ENCODE measurements at regions not wholly inside any gene's neighbourhood (a gene's known extent, or its start where the extent isn't known, plus 50 kb on each side); places are given as distances from the start of the nearest gene placed in this dataset.

DNA sequence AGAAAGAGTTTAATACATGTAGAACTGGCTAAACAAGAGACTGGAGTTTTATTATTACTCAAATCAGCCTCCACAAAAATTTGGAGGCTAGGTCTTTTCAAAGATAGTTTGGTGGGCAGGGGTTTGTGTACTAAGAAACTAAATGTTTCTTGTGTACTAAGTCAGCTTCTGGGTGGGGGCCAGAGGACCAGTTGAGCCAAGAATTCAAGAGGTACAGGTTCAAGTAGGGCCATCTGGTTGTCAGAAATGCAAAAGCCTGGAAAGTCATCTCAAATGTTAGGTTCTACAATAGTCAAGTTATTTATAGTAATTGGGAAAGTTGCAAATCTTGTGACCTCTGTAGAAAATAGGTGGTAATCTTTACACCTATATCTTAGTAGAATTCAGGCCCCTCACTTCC, 51.7 kb downstream of the CEP43 start:
- Mint-ChIP-seq H3K27me3 (ENCODE audit: low read depth) (no peaks in the 10 kb centered on the region), H3K36me3 (no peaks in the 10 kb centered on the region), H3K4me3 (no peak overlapping the region), H3K4me1 (peaks cover 3% of the 10 kb centered on the region), H3K9me3 (no peaks in the 10 kb centered on the region), H3K27ac (no peak overlapping the region)
- ATAC-seq (no peak), DNase-seq (ENCODE audit: low spot score) (no peak)
- CTCF ChIA-PET: no interaction called here
- POLR2A ChIA-PET: no interaction called here
- no peak for TF ChIP-seq ZNF317 (CRISPR knock-in tag; IDR thresholded peaks at IDR 0.05; ENCODE audit: borderline replicate concordance, low read depth)
- no peak for TF ChIP-seq SP1 (CRISPR knock-in tag; conservative IDR thresholded peaks at IDR 0.05)
- no peak for TF ChIP-seq TEAD4 (CRISPR knock-in tag; IDR thresholded peaks at IDR 0.05)
- no peak for TF ChIP-seq FOXP1 (CRISPR knock-in tag; IDR thresholded peaks at IDR 0.05; ENCODE audit: borderline replicate concordance)
- no peak for TF ChIP-seq IRF2 (CRISPR knock-in tag; IDR thresholded peaks at IDR 0.05; ENCODE audit: borderline replicate concordance, low read depth)
- TF ChIP-seq, protein P1, sequence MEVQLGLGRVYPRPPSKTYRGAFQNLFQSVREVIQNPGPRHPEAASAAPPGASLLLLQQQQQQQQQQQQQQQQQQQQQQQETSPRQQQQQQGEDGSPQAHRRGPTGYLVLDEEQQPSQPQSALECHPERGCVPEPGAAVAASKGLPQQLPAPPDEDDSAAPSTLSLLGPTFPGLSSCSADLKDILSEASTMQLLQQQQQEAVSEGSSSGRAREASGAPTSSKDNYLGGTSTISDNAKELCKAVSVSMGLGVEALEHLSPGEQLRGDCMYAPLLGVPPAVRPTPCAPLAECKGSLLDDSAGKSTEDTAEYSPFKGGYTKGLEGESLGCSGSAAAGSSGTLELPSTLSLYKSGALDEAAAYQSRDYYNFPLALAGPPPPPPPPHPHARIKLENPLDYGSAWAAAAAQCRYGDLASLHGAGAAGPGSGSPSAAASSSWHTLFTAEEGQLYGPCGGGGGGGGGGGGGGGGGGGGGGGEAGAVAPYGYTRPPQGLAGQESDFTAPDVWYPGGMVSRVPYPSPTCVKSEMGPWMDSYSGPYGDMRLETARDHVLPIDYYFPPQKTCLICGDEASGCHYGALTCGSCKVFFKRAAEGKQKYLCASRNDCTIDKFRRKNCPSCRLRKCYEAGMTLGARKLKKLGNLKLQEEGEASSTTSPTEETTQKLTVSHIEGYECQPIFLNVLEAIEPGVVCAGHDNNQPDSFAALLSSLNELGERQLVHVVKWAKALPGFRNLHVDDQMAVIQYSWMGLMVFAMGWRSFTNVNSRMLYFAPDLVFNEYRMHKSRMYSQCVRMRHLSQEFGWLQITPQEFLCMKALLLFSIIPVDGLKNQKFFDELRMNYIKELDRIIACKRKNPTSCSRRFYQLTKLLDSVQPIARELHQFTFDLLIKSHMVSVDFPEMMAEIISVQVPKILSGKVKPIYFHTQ (CRISPR knock-in tag; IDR thresholded peaks at IDR 0.05): no peak
- TF ChIP-seq, protein P2, sequence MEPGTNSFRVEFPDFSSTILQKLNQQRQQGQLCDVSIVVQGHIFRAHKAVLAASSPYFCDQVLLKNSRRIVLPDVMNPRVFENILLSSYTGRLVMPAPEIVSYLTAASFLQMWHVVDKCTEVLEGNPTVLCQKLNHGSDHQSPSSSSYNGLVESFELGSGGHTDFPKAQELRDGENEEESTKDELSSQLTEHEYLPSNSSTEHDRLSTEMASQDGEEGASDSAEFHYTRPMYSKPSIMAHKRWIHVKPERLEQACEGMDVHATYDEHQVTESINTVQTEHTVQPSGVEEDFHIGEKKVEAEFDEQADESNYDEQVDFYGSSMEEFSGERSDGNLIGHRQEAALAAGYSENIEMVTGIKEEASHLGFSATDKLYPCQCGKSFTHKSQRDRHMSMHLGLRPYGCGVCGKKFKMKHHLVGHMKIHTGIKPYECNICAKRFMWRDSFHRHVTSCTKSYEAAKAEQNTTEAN (CRISPR knock-in tag; IDR thresholded peaks at IDR 0.05): no peak
- TF ChIP-seq, protein P3, sequence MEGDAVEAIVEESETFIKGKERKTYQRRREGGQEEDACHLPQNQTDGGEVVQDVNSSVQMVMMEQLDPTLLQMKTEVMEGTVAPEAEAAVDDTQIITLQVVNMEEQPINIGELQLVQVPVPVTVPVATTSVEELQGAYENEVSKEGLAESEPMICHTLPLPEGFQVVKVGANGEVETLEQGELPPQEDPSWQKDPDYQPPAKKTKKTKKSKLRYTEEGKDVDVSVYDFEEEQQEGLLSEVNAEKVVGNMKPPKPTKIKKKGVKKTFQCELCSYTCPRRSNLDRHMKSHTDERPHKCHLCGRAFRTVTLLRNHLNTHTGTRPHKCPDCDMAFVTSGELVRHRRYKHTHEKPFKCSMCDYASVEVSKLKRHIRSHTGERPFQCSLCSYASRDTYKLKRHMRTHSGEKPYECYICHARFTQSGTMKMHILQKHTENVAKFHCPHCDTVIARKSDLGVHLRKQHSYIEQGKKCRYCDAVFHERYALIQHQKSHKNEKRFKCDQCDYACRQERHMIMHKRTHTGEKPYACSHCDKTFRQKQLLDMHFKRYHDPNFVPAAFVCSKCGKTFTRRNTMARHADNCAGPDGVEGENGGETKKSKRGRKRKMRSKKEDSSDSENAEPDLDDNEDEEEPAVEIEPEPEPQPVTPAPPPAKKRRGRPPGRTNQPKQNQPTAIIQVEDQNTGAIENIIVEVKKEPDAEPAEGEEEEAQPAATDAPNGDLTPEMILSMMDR (IDR thresholded peaks at IDR 0.05): no peak
- no peak for TF ChIP-seq GRHL2 (CRISPR knock-in tag; IDR thresholded peaks at IDR 0.05; ENCODE audit: insufficient replicate concordance, severe bottlenecking)
- TF ChIP-seq, protein P4, sequence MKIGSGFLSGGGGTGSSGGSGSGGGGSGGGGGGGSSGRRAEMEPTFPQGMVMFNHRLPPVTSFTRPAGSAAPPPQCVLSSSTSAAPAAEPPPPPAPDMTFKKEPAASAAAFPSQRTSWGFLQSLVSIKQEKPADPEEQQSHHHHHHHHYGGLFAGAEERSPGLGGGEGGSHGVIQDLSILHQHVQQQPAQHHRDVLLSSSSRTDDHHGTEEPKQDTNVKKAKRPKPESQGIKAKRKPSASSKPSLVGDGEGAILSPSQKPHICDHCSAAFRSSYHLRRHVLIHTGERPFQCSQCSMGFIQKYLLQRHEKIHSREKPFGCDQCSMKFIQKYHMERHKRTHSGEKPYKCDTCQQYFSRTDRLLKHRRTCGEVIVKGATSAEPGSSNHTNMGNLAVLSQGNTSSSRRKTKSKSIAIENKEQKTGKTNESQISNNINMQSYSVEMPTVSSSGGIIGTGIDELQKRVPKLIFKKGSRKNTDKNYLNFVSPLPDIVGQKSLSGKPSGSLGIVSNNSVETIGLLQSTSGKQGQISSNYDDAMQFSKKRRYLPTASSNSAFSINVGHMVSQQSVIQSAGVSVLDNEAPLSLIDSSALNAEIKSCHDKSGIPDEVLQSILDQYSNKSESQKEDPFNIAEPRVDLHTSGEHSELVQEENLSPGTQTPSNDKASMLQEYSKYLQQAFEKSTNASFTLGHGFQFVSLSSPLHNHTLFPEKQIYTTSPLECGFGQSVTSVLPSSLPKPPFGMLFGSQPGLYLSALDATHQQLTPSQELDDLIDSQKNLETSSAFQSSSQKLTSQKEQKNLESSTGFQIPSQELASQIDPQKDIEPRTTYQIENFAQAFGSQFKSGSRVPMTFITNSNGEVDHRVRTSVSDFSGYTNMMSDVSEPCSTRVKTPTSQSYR (CRISPR knock-in tag; IDR thresholded peaks at IDR 0.05): no peak
- TF ChIP-seq, protein P5, sequence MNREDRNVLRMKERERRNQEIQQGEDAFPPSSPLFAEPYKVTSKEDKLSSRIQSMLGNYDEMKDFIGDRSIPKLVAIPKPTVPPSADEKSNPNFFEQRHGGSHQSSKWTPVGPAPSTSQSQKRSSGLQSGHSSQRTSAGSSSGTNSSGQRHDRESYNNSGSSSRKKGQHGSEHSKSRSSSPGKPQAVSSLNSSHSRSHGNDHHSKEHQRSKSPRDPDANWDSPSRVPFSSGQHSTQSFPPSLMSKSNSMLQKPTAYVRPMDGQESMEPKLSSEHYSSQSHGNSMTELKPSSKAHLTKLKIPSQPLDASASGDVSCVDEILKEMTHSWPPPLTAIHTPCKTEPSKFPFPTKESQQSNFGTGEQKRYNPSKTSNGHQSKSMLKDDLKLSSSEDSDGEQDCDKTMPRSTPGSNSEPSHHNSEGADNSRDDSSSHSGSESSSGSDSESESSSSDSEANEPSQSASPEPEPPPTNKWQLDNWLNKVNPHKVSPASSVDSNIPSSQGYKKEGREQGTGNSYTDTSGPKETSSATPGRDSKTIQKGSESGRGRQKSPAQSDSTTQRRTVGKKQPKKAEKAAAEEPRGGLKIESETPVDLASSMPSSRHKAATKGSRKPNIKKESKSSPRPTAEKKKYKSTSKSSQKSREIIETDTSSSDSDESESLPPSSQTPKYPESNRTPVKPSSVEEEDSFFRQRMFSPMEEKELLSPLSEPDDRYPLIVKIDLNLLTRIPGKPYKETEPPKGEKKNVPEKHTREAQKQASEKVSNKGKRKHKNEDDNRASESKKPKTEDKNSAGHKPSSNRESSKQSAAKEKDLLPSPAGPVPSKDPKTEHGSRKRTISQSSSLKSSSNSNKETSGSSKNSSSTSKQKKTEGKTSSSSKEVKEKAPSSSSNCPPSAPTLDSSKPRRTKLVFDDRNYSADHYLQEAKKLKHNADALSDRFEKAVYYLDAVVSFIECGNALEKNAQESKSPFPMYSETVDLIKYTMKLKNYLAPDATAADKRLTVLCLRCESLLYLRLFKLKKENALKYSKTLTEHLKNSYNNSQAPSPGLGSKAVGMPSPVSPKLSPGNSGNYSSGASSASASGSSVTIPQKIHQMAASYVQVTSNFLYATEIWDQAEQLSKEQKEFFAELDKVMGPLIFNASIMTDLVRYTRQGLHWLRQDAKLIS (CRISPR knock-in tag; IDR thresholded peaks at IDR 0.05; ENCODE audit: borderline replicate concordance): no peak
- TF ChIP-seq, protein P6, sequence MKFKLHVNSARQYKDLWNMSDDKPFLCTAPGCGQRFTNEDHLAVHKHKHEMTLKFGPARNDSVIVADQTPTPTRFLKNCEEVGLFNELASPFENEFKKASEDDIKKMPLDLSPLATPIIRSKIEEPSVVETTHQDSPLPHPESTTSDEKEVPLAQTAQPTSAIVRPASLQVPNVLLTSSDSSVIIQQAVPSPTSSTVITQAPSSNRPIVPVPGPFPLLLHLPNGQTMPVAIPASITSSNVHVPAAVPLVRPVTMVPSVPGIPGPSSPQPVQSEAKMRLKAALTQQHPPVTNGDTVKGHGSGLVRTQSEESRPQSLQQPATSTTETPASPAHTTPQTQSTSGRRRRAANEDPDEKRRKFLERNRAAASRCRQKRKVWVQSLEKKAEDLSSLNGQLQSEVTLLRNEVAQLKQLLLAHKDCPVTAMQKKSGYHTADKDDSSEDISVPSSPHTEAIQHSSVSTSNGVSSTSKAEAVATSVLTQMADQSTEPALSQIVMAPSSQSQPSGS (CRISPR knock-in tag; IDR thresholded peaks at IDR 0.05; ENCODE audit: borderline replicate concordance, low read depth): no peak
- no peak for TF ChIP-seq FOXK1 (CRISPR knock-in tag; IDR thresholded peaks at IDR 0.05)
- TF ChIP-seq NR2C2 (CRISPR knock-in tag; IDR thresholded peaks at IDR 0.05): no peak
- TF ChIP-seq ZNF396 (CRISPR knock-in tag; IDR thresholded peaks at IDR 0.05; ENCODE audit: borderline replicate concordance): no peak
- no peak for TF ChIP-seq ELF4 (CRISPR knock-in tag; IDR thresholded peaks at IDR 0.05; ENCODE audit: low read depth)
- no peak for TF ChIP-seq NR3C1 (CRISPR knock-in tag; conservative IDR thresholded peaks at IDR 0.05; ENCODE audit: low read depth)

Data from WTC11 (cell line).